Type B pancreatic cell (in vitro differentiated cells): ENCODE measurements at regions not wholly inside any gene's neighbourhood (a gene's known extent, or its start where the extent isn't known, plus 50 kb on each side); places are given as distances from the start of the nearest gene placed in this dataset.

Experiments used
- DNase-seq: peaks from one replicate; pipeline ENCODE4 v3.0.0; 2021; ENCODE audit warnings: mixed read lengths; ENCODE audit not compliant: unreplicated experiment; ENCODE audit errors: extremely low spot score
- H3K27ac Mint-ChIP-seq: 2 replicates; pipeline ENCODE4 v1.8.0; 2021; ENCODE audit warnings: mild to moderate bottlenecking, mixed read lengths
- H3K27me3 Mint-ChIP-seq: 2 replicates; pipeline ENCODE4 v1.8.0; 2021; ENCODE audit warnings: mixed read lengths
- H3K36me3 Mint-ChIP-seq: 2 replicates; pipeline ENCODE4 v1.8.0; 2021; ENCODE audit warnings: mixed read lengths
- H3K4me1 Mint-ChIP-seq: one replicate; pipeline ENCODE4 v1.8.0; 2021; ENCODE audit warnings: mixed read lengths; ENCODE audit not compliant: unreplicated experiment
- H3K4me3 Mint-ChIP-seq: 2 replicates; pipeline ENCODE4 v1.8.0; 2021; ENCODE audit warnings: mild to moderate bottlenecking, mixed read lengths
- H3K9me3 Mint-ChIP-seq: 2 replicates; pipeline ENCODE4 v1.8.0; 2021; ENCODE audit warnings: mixed read lengths
- CTCF ChIP-seq: fragments of 200-600 bp; sonication (generic); conservative IDR thresholded peaks from 2 replicates; pipeline ENCODE4 v1.5.0; 2021; ENCODE audit warnings: antibody characterized with exemption, mild to moderate bottlenecking

GRCh38 chr10:60508831-60509230 lies 119.2 kb upstream of the ANK3 start:
- Mint-ChIP-seq H3K27ac (no peak overlapping the region), H3K4me3 (no peak overlapping the region), H3K9me3 (no peaks in the 10 kb centered on the region), H3K36me3 (no peaks in the 10 kb centered on the region), H3K4me1 (no peaks in the 10 kb centered on the region), H3K27me3 (no peaks in the 10 kb centered on the region)
- no peak for DNase-seq
- no peak for TF ChIP-seq CTCF

- DNase-seq, result no peak
- no peaks in the 10 kb centered on the region for H3K27me3 Mint-ChIP-seq
- no peaks in the 10 kb centered on the region for H3K36me3 Mint-ChIP-seq
- TF ChIP-seq CTCF, result no peak
- H3K4me1 Mint-ChIP-seq, result no peaks in the 10 kb centered on the region
- H3K4me3 Mint-ChIP-seq, result no peak overlapping the region
- no peaks in the 10 kb centered on the region for H3K9me3 Mint-ChIP-seq
- no peak overlapping the region for H3K27ac Mint-ChIP-seq
Observed at GRCh38 chr10:60508037-60508436, 118.4 kb upstream of the ANK3 start.

GRCh38 chr10:60502621-60503020 lies 112.9 kb upstream of the ANK3 start:
- H3K27ac Mint-ChIP-seq, result no peak overlapping the region
- peaks cover 8% of the 10 kb centered on the region for H3K4me1 Mint-ChIP-seq
- H3K36me3 Mint-ChIP-seq, result no peaks in the 10 kb centered on the region
- no peak for DNase-seq
- H3K27me3 Mint-ChIP-seq, result no peaks in the 10 kb centered on the region
- H3K4me3 Mint-ChIP-seq, result no peak overlapping the region
- TF ChIP-seq CTCF, result no peak
- H3K9me3 Mint-ChIP-seq, result no peaks in the 10 kb centered on the region

GRCh38 chr10:60498985-60499384 lies 109.3 kb upstream of the ANK3 start:
- H3K27me3 Mint-ChIP-seq, result no peaks in the 10 kb centered on the region
- no peaks in the 10 kb centered on the region for H3K36me3 Mint-ChIP-seq
- TF ChIP-seq CTCF, result no peak
- H3K4me1 Mint-ChIP-seq, result peaks cover 20% of the 10 kb centered on the region
- H3K9me3 Mint-ChIP-seq, result no peaks in the 10 kb centered on the region
- H3K4me3 Mint-ChIP-seq, result no peak overlapping the region
- no peak overlapping the region for H3K27ac Mint-ChIP-seq
- no peak for DNase-seq

GRCh38 chr10:60497364-60497763 lies 107.7 kb upstream of the ANK3 start:
- Mint-ChIP-seq H3K27ac (no peak overlapping the region), H3K4me3 (no peak overlapping the region), H3K4me1 (peaks cover 20% of the 10 kb centered on the region), H3K36me3 (no peaks in the 10 kb centered on the region), H3K9me3 (no peaks in the 10 kb centered on the region), H3K27me3 (no peaks in the 10 kb centered on the region)
- DNase-seq, result no peak
- TF ChIP-seq CTCF, result no peak

- Mint-ChIP-seq H3K4me1 (peaks cover 20% of the 10 kb centered on the region), H3K27ac (no peak overlapping the region)
Observed at GRCh38 chr10:60496181-60496580, 106.5 kb upstream of the ANK3 start.

More at GRCh38 chr10:60496181-60496580, 106.5 kb upstream of the ANK3 start:
- no peaks in the 10 kb centered on the region for H3K36me3 Mint-ChIP-seq
- TF ChIP-seq CTCF, result no peak
- no peaks in the 10 kb centered on the region for H3K9me3 Mint-ChIP-seq
- no peak overlapping the region for H3K4me3 Mint-ChIP-seq
- H3K27me3 Mint-ChIP-seq, result no peaks in the 10 kb centered on the region
- DNase-seq, result no peak
